ENCODE measurements at regions not wholly inside any gene's neighbourhood (a gene's known extent, or its start where the extent isn't known, plus 50 kb on each side); places are given as distances from the start of the nearest gene placed in this dataset.

GRCh38 chr10:105509517-105509916 is 868.4 kb downstream of the SORCS3 start:
- TF ChIP-seq POLR2AphosphoS5 (IDR thresholded peaks at IDR 0.05; ENCODE audit: low read depth, low read length): no peak
- TF ChIP-seq POLR2A (IDR thresholded peaks at IDR 0.05; ENCODE audit: low read depth, low read length): no peak
- no peak for TF ChIP-seq TAF1 (IDR thresholded peaks at IDR 0.05; ENCODE audit: borderline replicate concordance, low read depth, low read length)

All from GM12892 (cell line).